GM13976 (cell line): ENCODE measurements at regions not wholly inside any gene's neighbourhood (a gene's known extent, or its start where the extent isn't known, plus 50 kb on each side); places are given as distances from the start of the nearest gene placed in this dataset.

ENCODE experiments used
- DNase-seq: peaks from one replicate; pipeline ENCODE4 v3.0.0; 2012; ENCODE audit warnings: low spot score
- CTCF ChIP-seq: IDR thresholded peaks from 2 replicates; pipeline ENCODE4 v1.5.1; 2012; ENCODE audit warnings: borderline replicate concordance, mild to moderate bottlenecking; ENCODE audit not compliant: insufficient read depth; ENCODE audit errors: extremely low read depth, missing control alignments, control extremely low read depth
- in situ Hi-C: fragments of 300-500 bp; cut with MboI; formaldehyde crosslinking; loops from one replicate; pipeline ENCODE4 v1.12.0; 2022; ENCODE audit warnings: low sequenced_read_pairs, mixed read lengths, inconsistent platforms; ENCODE audit not compliant: unreplicated experiment

GRCh38 chr4:74631988-74632387, 162.3 kb downstream of the BTC start:
- DNase-seq, result no peak
- no peak for TF ChIP-seq CTCF
- in situ Hi-C loops, result no loop called here

GRCh38 chr4:74632634-74633033, 161.7 kb downstream of the BTC start:
- no peak for DNase-seq
- in situ Hi-C loops, result no loop called here
- no peak for TF ChIP-seq CTCF

- in situ Hi-C loops, result no loop called here
- no peak for DNase-seq
- TF ChIP-seq CTCF, result no peak
Measured at GRCh38 chr4:74635074-74635473, 159.2 kb downstream of the BTC start.

- no peak for DNase-seq
- no peak for TF ChIP-seq CTCF
- in situ Hi-C loops, result no loop called here
Measured at GRCh38 chr4:74635490-74636123, 158.7 kb downstream of the BTC start.

GRCh38 chr4:74638001-74638400, 156.3 kb downstream of the BTC start:
- no peak for TF ChIP-seq CTCF
- in situ Hi-C loops, result no loop called here
- no peak for DNase-seq

GRCh38 chr4:74638689-74639088, 155.6 kb downstream of the BTC start:
- in situ Hi-C loops, result no loop called here
- TF ChIP-seq CTCF, result no peak
- no peak for DNase-seq
